Calu3 (cell line): ENCODE measurements at regions not wholly inside any gene's neighbourhood (a gene's known extent, or its start where the extent isn't known, plus 50 kb on each side); places are given as distances from the start of the nearest gene placed in this dataset.

ENCODE experiments used
- BruUV-seq: library from RNA; stranded (reverse); fragments of 400-500 nt; replicated peaks from 2 replicates; lab custom pipeline; 2021; lab: Mats Ljungman, UMichigan
- CTCF ChIA-PET: fragments of 300-600 bp; sonication (Branson Sonifier 250); formaldehyde crosslinking; loops from one replicate; lab custom pipeline; 2022; ENCODE audit warnings: antibody characterized with exemption; lab: Charles Lee
- DNase-seq: peaks from one replicate; pipeline ENCODE4 v3.0.0; 2022
- H3K27ac Mint-ChIP-seq: one replicate; pipeline ENCODE4 v1.8.0; 2022; ENCODE audit warnings: mixed read lengths; ENCODE audit not compliant: unreplicated experiment
- H3K27me3 Mint-ChIP-seq: one replicate; pipeline ENCODE4 v1.8.0; 2022; ENCODE audit warnings: mixed read lengths; ENCODE audit not compliant: unreplicated experiment
- H3K36me3 Mint-ChIP-seq: one replicate; pipeline ENCODE4 v1.8.0; 2022; ENCODE audit warnings: mild to moderate bottlenecking, moderate library complexity, mixed read lengths; ENCODE audit not compliant: insufficient read depth, unreplicated experiment
- H3K4me1 Mint-ChIP-seq: one replicate; pipeline ENCODE4 v1.8.0; 2022; ENCODE audit warnings: mild to moderate bottlenecking, low read depth, mixed read lengths; ENCODE audit not compliant: unreplicated experiment
- H3K4me3 Mint-ChIP-seq: one replicate; pipeline ENCODE4 v1.8.0; 2022; ENCODE audit warnings: mild to moderate bottlenecking, low read depth, moderate library complexity, mixed read lengths; ENCODE audit not compliant: unreplicated experiment
- H3K9me3 Mint-ChIP-seq: one replicate; pipeline ENCODE4 v1.8.0; 2022; ENCODE audit warnings: low read depth, mixed read lengths; ENCODE audit not compliant: unreplicated experiment
- CTCF ChIP-seq: fragments of 200-600 bp; IDR thresholded peaks from one replicate; pipeline ENCODE4 v1.8.0; 2022; ENCODE audit warnings: antibody characterized with exemption; ENCODE audit not compliant: unreplicated experiment
- intact Hi-C: fragments of 100-400 bp; cut with micrococcal nuclease; formaldehyde crosslinking; loops from one replicate; pipeline ENCODE4 v1.10.0; 2022; ENCODE audit not compliant: unreplicated experiment

DNA sequence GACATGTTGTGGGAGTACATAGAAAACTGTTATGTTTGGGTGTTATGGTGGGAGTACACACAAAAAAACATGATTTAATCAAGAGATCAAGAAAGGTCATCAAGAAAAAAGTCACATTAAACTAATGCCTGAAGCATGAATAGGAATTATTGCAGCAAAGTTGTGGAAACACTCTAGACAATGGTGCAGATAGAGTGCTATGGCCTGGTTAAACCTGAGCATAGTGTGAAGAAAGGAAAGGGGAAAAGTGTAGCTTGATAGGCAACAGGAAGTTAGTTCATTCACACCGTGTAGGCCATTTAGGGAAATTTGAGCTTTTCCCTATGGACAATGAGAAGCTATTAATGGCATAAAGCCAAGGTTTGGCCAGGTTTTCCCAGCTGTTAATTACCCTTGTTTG lies 162.1 kb upstream of the EMCN start:
- no peak for DNase-seq
- CTCF ChIA-PET, result no interaction called here
- Mint-ChIP-seq H3K27me3 (no peaks in the 10 kb centered on the region), H3K4me3 (no peak overlapping the region), H3K36me3 (no peaks in the 10 kb centered on the region), H3K9me3 (peaks cover 2% of the 10 kb centered on the region), H3K4me1 (no peaks in the 10 kb centered on the region), H3K27ac (no peak overlapping the region)
- no peak for TF ChIP-seq CTCF
- intact Hi-C loops, result no loop called here
- BruUV-seq, result no TSS peak

- no peak overlapping the region for H3K4me3 Mint-ChIP-seq
- BruUV-seq, result no TSS peak
- no peaks in the 10 kb centered on the region for H3K4me1 Mint-ChIP-seq
- intact Hi-C loops, result no loop called here
- no peak for DNase-seq
- no peaks in the 10 kb centered on the region for H3K36me3 Mint-ChIP-seq
- no peaks in the 10 kb centered on the region for H3K27me3 Mint-ChIP-seq
- H3K27ac Mint-ChIP-seq, result no peak overlapping the region
- TF ChIP-seq CTCF, result no peak
- peaks cover 4% of the 10 kb centered on the region for H3K9me3 Mint-ChIP-seq
- CTCF ChIA-PET, result no interaction called here
Observed at GRCh38 chr4:100674976-100675375, 157.2 kb upstream of the EMCN start.

DNA sequence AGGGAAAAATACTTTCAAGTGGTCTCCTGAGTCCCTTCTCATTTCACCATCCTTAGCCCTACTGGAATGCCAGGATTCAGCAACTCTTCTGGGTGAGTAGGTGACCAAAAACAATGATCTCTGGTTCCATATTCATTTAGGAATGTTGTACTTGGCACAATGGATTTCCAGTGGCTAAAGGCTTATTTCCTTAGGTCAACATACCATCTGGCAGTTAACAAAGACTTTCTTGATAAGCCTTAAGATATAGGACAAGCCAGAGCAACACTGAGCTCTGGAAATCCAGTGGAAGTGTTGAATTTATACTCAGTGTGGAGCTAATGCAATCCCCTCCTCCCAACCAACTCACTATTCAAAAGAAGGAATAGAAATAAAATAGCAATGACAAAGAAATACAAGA lies 139.4 kb upstream of the EMCN start:
- Mint-ChIP-seq H3K27me3 (no peaks in the 10 kb centered on the region), H3K9me3 (no peaks in the 10 kb centered on the region), H3K4me1 (no peaks in the 10 kb centered on the region), H3K27ac (no peak overlapping the region), H3K36me3 (no peaks in the 10 kb centered on the region), H3K4me3 (no peak overlapping the region)
- CTCF ChIA-PET, result no interaction called here
- intact Hi-C loops, result no loop called here
- BruUV-seq, result no TSS peak
- DNase-seq, result no peak
- TF ChIP-seq CTCF, result no peak

DNA sequence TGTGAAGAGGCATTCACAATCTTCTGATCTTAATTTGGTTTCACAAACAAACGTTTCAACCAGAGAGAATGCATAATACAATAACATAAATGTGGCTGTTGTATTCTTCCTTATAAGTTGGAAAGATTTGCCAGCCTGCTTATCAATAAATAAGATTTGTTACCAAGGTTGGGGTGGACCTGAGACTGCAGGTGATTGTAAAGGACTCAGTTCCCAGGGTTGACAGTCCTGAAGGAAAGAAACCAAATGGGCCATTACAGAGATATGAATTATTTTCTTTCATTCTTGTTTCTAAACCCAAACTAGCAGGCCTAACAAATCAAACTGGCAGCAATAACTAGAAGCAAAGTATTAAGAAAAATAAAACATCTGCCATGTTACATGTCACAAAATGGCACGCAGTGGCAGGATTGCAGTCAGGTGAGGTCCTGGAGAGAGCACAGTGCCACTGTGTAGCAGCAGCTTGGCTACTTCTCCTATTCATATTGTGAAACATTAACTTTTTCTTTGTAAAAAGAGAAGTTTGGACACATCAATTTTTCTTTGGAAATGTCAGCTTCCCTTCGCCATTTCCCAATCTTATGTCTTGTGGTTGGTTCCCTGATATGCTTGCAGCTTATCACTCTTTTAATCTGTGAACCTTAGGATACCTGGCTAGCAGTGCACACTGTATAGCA lies 133.8 kb upstream of the EMCN start:
- no peak for TF ChIP-seq CTCF
- no peak for DNase-seq
- no peaks in the 10 kb centered on the region for H3K4me1 Mint-ChIP-seq
- H3K4me3 Mint-ChIP-seq, result no peak overlapping the region
- no peak overlapping the region for H3K27ac Mint-ChIP-seq
- H3K9me3 Mint-ChIP-seq, result no peaks in the 10 kb centered on the region
- no TSS peak for BruUV-seq
- H3K36me3 Mint-ChIP-seq, result no peaks in the 10 kb centered on the region
- CTCF ChIA-PET, result interaction anchor here (0.7 kb wide), 1 partner anchor 104 kb away, joined by 4 read pairs; no protein-coding TSS in a partner anchor
- intact Hi-C loops, result no loop called here
- H3K27me3 Mint-ChIP-seq, result no peaks in the 10 kb centered on the region
